HG02610 (cell line): ENCODE measurements at regions not wholly inside any gene's neighbourhood (a gene's known extent, or its start where the extent isn't known, plus 50 kb on each side); places are given as distances from the start of the nearest gene placed in this dataset.
"Not testable (repeated sequence)": the region's sequence is repeated elsewhere in the genome, so short reads cannot be mapped to it uniquely, and the experiment has no call there.

ENCODE experiments used
- ATAC-seq: cut with Tn5 transposase; IDR thresholded peaks from one replicate; pipeline ENCODE4 v1.9.1; 2021; ENCODE audit warnings: mild to moderate bottlenecking, moderate library complexity; ENCODE audit not compliant: unreplicated experiment

DNA sequence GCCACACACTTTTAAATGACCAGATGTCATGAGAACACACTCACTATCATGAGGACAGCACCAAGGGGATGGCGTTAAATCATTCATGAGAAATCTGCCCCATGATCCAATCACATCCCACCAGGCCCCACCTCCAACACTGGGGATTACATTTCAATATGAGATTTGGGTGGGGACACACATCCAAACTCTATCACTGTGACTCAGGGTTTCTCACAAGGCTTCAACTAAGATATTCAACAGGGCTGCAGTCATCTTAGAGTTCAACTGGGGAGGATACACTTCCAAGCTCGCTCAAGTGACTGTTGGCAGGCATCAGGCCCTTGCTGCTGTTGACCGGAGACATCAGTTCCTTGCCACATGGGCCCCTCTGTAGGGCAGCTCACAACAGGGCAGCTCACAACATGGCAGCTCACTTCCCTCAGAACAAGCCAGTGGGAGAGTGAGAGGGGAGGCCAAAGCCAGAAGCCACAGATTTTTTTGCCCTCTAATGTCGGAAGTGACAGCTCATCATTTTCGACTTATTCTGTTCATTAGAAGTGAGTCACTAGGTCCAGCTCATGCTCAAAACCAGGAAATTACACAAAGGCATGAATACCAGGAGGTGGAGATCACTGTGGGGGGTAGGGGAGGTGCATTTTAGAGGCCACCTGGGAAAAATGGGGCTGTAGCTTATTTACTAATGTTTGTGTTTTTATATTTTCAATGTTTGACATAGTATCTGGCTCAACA is 50.8 kb upstream of the PTHLH start:
- no peak for ATAC-seq

- peak; percentile 40 for ATAC-seq
These were observed 51.9 kb upstream of the PTHLH start for GRCh38 chr12:28024231-28024995.

- ATAC-seq, result no peak
These were observed 53.4 kb upstream of the PTHLH start for GRCh38 chr12:28025821-28026505.

GRCh38 chr12:28026701-28027100 is 54.2 kb upstream of the PTHLH start:
- ATAC-seq, result no peak

- ATAC-seq, result no peak
These were observed 54.8 kb upstream of the PTHLH start for GRCh38 chr12:28027328-28027727.

DNA sequence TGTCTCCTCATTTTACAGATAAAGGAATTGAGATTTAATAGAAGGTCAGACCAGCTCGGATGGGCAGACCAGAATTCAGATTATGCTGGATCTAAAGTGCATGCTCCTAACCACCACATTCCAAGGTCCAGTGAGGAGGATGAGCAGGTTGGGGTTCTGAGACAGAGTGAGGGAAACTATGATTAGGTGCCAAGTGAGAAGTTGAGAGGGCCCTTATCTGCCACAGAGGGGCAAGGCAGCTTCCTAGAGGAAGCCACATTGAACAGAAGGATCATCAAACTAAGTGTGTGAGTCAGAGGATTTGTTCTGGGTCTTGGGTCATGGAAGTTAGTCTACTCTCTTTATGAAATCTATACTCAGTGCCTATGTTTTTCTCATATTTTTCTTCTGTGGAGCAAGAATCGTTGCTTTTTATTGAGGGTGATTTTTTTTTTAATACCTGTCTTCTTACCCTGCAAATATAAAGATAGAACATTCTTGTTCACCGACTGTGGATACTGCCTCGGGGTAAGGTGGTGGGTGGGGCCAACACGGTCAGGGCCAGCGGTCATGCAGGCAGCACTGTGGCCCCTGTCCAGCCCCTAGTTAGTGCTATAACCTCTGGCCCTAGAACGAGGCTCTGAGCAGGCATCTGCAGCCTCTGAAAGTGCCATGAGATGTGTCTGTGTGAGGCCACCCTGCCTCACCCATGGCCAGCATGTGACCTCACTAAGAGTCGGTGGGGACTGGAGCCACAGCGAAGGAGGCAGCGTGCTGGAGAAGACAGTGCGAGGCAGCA is 55.6 kb upstream of the PTHLH start:
- no peak for ATAC-seq

DNA sequence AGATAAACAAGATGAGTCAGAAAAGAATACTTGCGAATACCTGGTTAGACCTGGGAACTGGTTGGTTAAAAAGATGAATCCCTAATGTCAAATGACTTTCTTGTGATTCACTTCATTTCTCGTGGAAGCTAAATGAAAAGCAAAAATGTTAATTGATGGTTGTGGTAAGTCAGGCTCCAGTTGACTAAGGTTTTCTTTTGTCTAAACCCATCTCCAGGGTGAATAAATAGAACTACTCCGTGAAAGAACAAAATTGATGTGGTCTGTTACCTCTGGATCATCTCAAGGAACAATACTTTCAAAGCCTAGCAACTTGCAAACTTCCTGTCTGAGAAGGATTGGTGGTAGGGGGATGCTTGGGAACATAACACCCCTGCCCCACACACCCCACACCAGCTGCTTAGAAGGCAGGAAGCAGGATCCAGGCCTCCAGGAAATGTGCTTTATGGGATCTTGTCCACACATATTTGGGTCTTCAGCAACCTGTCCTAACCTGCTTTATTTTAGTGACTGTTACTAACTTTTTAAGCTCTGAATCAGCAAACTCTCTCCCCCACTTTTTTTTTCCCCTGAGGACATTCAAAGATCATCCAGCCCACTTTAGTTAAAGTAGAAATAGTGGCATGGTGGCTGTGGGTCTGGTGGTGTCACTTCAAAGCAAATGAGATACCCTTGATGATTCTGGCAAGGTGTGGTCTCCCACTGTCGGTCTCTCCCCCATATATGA is 60.4 kb upstream of the PTHLH start:
- ATAC-seq, result no peak

DNA sequence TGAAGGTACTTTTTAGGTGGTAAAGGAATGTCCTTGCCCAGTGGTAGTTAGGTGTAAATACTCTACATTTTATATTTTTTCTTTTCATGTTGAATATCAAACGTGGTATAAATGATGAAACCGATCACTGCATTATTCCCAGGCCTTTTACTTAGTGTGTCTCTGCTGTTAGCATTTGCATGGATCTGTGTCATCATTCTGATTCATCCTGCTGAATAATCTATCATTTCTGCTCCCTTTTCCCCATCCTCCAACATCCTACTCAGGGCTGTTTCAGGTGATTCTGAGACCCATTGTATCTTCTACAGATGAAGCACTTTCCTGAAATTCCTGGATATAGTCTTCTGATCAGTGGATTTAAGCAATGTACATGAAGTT is 61.0 kb upstream of the PTHLH start:
- no peak for ATAC-seq

GRCh38 chr12:28034271-28034670 is 61.7 kb upstream of the PTHLH start:
- no peak for ATAC-seq

- ATAC-seq, result no peak
These were observed 63.0 kb upstream of the PTHLH start for GRCh38 chr12:28035500-28035899.

GRCh38 chr12:28036940-28037339 is 64.4 kb upstream of the PTHLH start:
- no peak for ATAC-seq

- ATAC-seq, result no peak
These were observed 67.7 kb upstream of the PTHLH start for GRCh38 chr12:28040246-28040645.

DNA sequence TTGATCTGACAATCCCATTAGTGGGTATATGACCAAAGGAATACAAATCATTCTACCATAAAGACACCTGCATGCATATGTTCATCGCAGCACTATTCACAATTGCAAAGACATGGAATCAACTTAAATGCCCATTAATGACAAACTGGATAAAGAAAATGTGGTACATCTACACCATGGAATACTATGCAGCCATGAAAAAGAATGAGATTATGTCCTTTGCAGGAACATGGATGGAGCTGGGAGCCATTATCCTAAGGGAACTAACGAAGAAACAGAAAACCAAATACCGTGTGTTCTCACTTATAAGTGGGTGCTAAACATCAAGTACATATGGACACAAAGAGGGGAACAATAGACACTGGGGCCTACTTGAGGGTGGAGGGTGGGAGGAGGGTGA is 74.1 kb upstream of the PTHLH start:
- not testable (repeated sequence) for ATAC-seq

DNA sequence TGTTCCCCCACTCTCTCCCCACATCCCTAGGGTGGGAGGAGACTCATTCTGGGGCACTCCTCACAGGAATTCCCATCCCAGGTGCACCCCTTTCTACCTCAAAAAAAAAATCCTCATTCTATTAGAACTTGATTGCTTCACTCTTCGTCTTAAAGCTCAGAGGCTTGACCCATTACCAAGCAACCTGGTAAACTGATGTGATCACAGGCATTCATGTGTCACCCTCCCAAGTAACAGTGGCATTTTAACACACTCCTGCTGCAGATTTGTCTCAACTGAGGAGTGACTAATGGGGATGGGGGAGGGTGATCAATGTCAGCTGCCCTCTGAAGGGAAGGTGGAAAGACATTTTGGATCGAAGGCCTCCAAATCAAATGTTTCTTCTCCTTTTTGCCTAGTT is 78.1 kb upstream of the PTHLH start:
- ATAC-seq, result no peak

GRCh38 chr12:28051516-28052354 is 79.2 kb upstream of the PTHLH start:
- ATAC-seq, result no peak

DNA sequence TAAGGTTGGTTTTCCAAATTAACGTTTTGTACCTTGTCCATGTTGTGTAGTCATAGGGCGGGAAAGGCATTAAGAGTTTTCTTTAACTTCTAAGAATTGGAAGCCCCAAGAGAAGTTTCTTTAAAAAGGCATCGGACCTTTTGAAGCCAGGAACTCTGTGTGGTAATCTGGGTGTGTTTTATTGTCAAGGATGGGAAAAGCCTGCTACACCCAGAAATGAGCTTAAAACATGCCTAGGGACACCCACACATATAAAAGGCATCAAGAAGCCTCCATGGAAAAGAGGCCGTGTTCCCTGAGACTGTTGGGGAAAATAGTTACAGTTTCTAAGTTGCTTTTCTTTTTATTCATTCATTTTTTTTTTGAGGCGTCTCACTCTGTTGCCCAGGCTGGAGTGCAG is 81.0 kb upstream of the PTHLH start:
- ATAC-seq, result no peak

DNA sequence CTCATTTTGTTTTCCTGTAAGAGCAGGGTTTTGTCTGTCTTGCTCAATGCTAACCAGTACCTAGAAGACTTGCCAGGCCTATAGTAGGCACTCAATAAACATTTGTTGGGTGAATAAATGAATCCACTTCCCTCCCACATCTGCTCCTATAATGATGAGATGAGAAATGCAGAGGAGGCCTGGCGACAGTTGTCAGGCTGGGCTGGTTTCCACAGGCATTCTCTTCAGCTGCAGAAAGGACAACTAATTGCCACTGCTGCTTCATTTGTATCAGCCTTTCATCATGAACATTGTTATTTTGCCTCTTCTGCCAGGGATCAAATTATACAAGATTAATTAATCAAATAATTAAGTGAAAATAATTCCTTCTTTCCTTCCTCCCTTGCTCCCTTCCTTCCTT is 82.0 kb upstream of the PTHLH start:
- no peak for ATAC-seq

DNA sequence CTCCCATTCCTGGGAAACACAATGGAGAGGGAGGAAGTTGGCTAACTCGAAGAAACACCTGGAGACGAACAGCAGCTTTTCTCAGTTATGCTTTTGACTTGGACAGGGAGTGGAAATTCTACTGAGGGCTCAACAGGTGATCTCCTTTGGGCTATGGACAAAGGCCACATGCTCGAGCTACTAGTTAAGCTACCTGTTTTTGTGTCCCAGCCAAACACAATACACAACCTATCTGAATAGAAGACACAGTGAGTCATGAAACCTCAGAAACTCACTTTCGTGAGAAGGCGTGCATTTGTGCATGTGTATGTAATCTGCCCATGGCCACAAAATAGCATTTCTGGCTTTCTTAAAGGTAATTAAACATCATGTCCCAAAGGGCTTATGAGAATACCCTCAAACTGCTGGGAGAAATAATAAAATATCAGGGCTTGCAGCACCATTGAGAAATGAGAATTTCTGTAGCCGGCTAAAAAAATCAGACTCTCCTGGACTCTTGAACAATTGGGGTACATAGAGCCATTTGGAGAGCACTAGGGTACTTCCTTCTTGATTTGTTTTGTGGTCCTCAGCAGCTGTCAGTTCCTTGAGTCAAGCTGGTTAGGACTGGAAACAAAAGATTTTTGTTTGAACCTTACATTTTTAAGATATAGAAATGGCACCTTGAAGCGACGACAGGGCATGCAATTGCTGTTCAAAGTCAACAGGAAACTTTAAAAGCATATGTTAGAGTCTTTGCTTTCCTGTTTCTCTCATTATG is 85.5 kb upstream of the PTHLH start:
- no peak for ATAC-seq

GRCh38 chr12:28059220-28059619 is 86.7 kb upstream of the PTHLH start:
- ATAC-seq, result no peak
